DOHH2 (cell line): ENCODE measurements at regions not wholly inside any gene's neighbourhood (a gene's known extent, or its start where the extent isn't known, plus 50 kb on each side); places are given as distances from the start of the nearest gene placed in this dataset.

Experiments used
- H3F3A ChIP-seq: fragments of 200-600 bp; sonication (generic), shearing (Covaris generic); 2 replicates; pipeline ENCODE4 v1.6.0; 2016; ENCODE audit warnings: antibody characterized with exemption, mild to moderate bottlenecking; ENCODE audit not compliant: control insufficient read depth, insufficient read depth
- H3K27ac ChIP-seq: fragments of 200-600 bp; sonication (generic); 2 replicates; pipeline ENCODE4 v1.5.1; 2014; ENCODE audit warnings: low read depth, mild to moderate bottlenecking, low read length, moderate library complexity
- H3K27me3 ChIP-seq: fragments of 200-600 bp; sonication (generic); 2 replicates; pipeline ENCODE4 v1.6.1; 2014; ENCODE audit warnings: mild to moderate bottlenecking, low read length, mixed read lengths; ENCODE audit not compliant: control insufficient read depth
- H3K36me3 ChIP-seq: fragments of 200-600 bp; sonication (generic); 2 replicates; pipeline ENCODE4 v1.6.1; 2014; ENCODE audit warnings: mild to moderate bottlenecking, low read length, moderate library complexity, mixed read lengths; ENCODE audit not compliant: control insufficient read depth
- H3K4me1 ChIP-seq: fragments of 200-600 bp; sonication (generic); 2 replicates; pipeline ENCODE4 v1.6.1; 2014; ENCODE audit warnings: mild to moderate bottlenecking, low read length, mixed read lengths; ENCODE audit not compliant: control insufficient read depth
- H3K4me2 ChIP-seq: fragments of 200-600 bp; sonication (generic); 2 replicates; pipeline ENCODE4 v1.6.0; 2014; ENCODE audit warnings: mild to moderate bottlenecking, low read length, moderate library complexity
- H3K4me3 ChIP-seq: fragments of 200-600 bp; sonication (generic); 2 replicates; pipeline ENCODE4 v1.5.1; 2014; ENCODE audit warnings: mild to moderate bottlenecking, low read length, mixed read lengths
- H3K79me2 ChIP-seq: fragments of 200-600 bp; sonication (generic); 2 replicates; pipeline ENCODE4 v1.6.1; 2014; ENCODE audit warnings: mild to moderate bottlenecking, low read length, mixed read lengths; ENCODE audit not compliant: control insufficient read depth
- H3K9me2 ChIP-seq: fragments of 200-600 bp; sonication (generic); replicated peaks from 2 replicates; pipeline ENCODE4 v1.6.1; 2014; ENCODE audit warnings: mild to moderate bottlenecking, low read length, mixed read lengths; ENCODE audit not compliant: control insufficient read depth
- H3K9me3 ChIP-seq: fragments of 200-600 bp; sonication (generic); 2 replicates; pipeline ENCODE4 v1.6.1; 2014; ENCODE audit warnings: antibody characterized with exemption, low read length, mixed read lengths; ENCODE audit not compliant: control insufficient read depth, insufficient read depth
- H4K20me1 ChIP-seq: fragments of 200-600 bp; sonication (generic); 2 replicates; pipeline ENCODE4 v1.6.0; 2014; ENCODE audit warnings: low read depth, mild to moderate bottlenecking, antibody characterized with exemption, low read length, moderate library complexity; ENCODE audit not compliant: control insufficient read depth, insufficient read depth
- EZH2phosphoT487 ChIP-seq: fragments of 200-600 bp; sonication (generic); IDR thresholded peaks from 2 replicates; pipeline ENCODE4 v1.6.1; 2017; ENCODE audit warnings: borderline replicate concordance, mild to moderate bottlenecking, antibody characterized with exemption, low read length, moderate library complexity, mixed read lengths
- TF ChIP-seq, protein P1 (sequence below): fragments of 200-600 bp; sonication (generic); IDR thresholded peaks from one replicate; pipeline ENCODE4 v1.5.1; 2014; ENCODE audit warnings: antibody characterized with exemption, mild to moderate bottlenecking, low read depth, low read length; ENCODE audit not compliant: poor library complexity, severe bottlenecking

DNA sequence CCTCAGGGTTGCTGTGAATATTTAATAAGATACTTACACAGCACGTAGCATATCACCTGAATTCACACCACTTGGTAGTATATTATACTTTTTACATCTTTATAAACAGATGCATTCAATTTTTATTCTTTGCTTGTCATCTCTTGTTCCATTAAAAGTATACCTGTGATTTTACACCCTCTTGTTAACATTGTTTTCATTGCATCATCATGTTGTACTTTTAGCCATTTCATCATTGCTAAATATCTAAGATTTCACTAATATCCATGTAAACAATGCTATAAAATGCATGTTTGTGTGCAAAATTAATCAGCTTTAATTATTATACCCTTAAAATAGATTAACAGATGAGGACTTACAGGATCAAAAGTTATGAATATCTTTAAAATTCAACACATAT lies 155.3 kb downstream of the MEX3B start:
- H3K9me3 ChIP-seq, result no peaks in the 10 kb centered on the region
- no peak overlapping the region for H3K4me2 ChIP-seq
- no peak overlapping the region for H3K27ac ChIP-seq
- TF ChIP-seq, protein P1, sequence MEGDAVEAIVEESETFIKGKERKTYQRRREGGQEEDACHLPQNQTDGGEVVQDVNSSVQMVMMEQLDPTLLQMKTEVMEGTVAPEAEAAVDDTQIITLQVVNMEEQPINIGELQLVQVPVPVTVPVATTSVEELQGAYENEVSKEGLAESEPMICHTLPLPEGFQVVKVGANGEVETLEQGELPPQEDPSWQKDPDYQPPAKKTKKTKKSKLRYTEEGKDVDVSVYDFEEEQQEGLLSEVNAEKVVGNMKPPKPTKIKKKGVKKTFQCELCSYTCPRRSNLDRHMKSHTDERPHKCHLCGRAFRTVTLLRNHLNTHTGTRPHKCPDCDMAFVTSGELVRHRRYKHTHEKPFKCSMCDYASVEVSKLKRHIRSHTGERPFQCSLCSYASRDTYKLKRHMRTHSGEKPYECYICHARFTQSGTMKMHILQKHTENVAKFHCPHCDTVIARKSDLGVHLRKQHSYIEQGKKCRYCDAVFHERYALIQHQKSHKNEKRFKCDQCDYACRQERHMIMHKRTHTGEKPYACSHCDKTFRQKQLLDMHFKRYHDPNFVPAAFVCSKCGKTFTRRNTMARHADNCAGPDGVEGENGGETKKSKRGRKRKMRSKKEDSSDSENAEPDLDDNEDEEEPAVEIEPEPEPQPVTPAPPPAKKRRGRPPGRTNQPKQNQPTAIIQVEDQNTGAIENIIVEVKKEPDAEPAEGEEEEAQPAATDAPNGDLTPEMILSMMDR, result no peak
- TF ChIP-seq EZH2phosphoT487, result no peak
- no peaks in the 10 kb centered on the region for H3F3A ChIP-seq
- no peaks in the 10 kb centered on the region for H3K27me3 ChIP-seq
- H3K79me2 ChIP-seq, result no peaks in the 10 kb centered on the region
- H3K9me2 ChIP-seq, result no peaks in the 10 kb centered on the region
- H3K4me3 ChIP-seq, result no peak overlapping the region
- no peaks in the 10 kb centered on the region for H4K20me1 ChIP-seq
- H3K36me3 ChIP-seq, result no peaks in the 10 kb centered on the region
- H3K4me1 ChIP-seq, result 0 out of 2 replicates have a peak, but pooled peaks cover 3% of the 10 kb centered on the region

DNA sequence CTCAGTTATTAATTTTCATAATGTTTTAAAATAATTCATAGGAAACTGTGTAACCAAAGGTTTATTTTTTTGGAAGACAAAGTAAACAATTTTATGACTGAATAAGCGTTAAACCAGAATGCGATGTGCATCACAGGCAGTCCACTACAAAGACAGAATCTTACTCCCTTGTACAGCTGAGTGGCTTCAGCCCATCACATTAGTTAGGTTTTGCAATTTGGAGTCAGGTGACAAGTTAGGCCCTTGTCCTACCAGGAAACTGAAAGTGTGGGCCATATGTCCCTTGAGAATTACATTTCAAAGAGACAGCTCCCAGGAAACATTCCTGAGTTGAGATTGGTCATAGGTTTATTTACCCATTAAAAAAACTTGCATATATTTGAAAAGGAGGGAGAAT lies 156.3 kb downstream of the MEX3B start:
- no peaks in the 10 kb centered on the region for H3K9me3 ChIP-seq
- no peaks in the 10 kb centered on the region for H3K36me3 ChIP-seq
- H4K20me1 ChIP-seq, result no peaks in the 10 kb centered on the region
- H3K27me3 ChIP-seq, result no peaks in the 10 kb centered on the region
- no peaks in the 10 kb centered on the region for H3K79me2 ChIP-seq
- H3K4me3 ChIP-seq, result no peak overlapping the region
- 0 out of 2 replicates have a peak, but pooled peaks cover 3% of the 10 kb centered on the region for H3K4me1 ChIP-seq
- no peaks in the 10 kb centered on the region for H3K9me2 ChIP-seq
- no peaks in the 10 kb centered on the region for H3F3A ChIP-seq
- TF ChIP-seq, protein P1, result no peak
- no peak for TF ChIP-seq EZH2phosphoT487
- H3K27ac ChIP-seq, result no peak overlapping the region
- no peak overlapping the region for H3K4me2 ChIP-seq

DNA sequence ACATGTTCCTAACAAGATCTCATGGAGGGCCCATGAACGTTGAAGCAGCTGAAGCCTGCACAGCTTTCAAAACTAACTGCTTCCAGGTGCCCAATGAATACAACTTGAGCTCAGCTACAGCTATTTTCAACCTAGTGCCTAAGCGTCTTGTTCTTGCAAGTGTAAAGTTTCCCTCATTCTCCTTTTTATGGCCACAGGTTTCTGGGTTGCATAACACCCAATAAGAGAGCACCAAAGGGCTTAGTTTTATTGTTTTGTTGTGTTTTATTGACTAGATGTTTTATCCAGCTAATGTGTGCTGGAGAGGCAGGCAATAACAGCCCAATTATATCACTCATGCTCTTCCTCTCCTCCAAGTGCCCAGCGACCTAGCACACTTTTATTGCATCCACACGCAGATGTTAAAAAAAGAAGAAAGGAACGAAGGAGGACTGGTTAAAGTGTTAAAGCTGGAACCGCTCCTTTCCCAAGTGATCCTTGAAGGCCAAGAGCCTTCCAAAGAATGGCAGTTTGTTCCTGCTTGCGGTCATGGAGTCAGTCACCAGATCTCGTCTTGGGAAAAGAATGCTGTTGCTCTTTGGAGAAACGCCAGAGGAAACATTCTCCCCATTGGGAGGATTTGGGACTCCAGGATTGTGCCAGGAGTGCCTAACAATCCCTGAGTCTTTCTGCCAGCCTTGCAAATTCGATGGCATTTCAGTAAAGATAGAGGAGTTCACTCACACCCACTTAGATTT lies 156.9 kb downstream of the MEX3B start:
- H3K27me3 ChIP-seq, result no peaks in the 10 kb centered on the region
- H3K4me2 ChIP-seq, result no peak overlapping the region
- no peaks in the 10 kb centered on the region for H3K9me3 ChIP-seq
- H3K4me1 ChIP-seq, result 0 out of 2 replicates have a peak, but pooled peaks cover 3% of the 10 kb centered on the region
- no peaks in the 10 kb centered on the region for H3K9me2 ChIP-seq
- no peaks in the 10 kb centered on the region for H3F3A ChIP-seq
- no peaks in the 10 kb centered on the region for H4K20me1 ChIP-seq
- no peak overlapping the region for H3K4me3 ChIP-seq
- H3K27ac ChIP-seq, result no peak overlapping the region
- no peaks in the 10 kb centered on the region for H3K79me2 ChIP-seq
- TF ChIP-seq EZH2phosphoT487, result no peak
- TF ChIP-seq, protein P1, result no peak
- H3K36me3 ChIP-seq, result no peaks in the 10 kb centered on the region
